HG03439 (cell line): ENCODE measurements at regions not wholly inside any gene's neighbourhood (a gene's known extent, or its start where the extent isn't known, plus 50 kb on each side); places are given as distances from the start of the nearest gene placed in this dataset.
"Not testable (repeated sequence)": the region's sequence is repeated elsewhere in the genome, so short reads cannot be mapped to it uniquely, and the experiment has no call there.

Source experiments
- ATAC-seq: cut with Tn5 transposase; IDR thresholded peaks from one replicate; pipeline ENCODE4 v1.9.1; 2021; ENCODE audit warnings: mild to moderate bottlenecking, moderate library complexity; ENCODE audit not compliant: unreplicated experiment

DNA sequence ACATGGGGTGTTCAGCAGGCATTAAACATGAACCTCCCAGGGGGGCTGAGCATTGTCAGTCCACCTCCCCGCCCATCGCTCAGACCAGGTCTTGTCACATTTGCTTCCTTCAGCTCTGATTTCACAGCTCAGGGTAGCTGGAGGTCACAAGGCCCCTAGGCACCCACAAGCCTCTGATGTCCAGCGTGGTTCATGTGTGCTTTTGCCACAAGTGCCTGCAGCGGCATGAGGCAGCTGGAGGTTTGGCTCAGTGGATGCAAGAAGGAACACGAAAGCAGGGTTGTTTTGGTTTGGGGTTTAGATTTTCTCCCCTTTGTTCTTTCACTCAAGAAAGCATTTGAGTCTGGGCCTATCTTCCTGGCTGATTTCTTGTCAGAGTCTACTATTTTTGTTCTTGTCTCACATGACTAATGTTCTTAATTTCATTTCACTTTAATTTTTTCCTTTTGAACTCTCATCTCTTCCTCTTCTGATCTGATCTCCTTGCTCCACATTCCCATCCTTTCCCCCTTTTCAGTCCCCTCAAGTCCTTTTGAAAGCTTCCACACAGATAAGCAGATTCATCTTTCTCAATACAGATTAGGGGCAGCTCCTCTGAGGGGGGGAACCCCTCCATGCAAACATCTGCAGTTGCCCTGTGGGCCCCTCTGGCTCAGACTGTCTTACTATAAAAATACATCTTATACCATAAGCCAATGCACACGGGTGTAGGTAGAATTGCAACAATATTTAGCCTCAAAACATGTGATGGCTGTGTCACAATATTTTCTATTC lies 68.1 kb upstream of the CEP85L start:
- ATAC-seq, result peak; percentile 64

DNA sequence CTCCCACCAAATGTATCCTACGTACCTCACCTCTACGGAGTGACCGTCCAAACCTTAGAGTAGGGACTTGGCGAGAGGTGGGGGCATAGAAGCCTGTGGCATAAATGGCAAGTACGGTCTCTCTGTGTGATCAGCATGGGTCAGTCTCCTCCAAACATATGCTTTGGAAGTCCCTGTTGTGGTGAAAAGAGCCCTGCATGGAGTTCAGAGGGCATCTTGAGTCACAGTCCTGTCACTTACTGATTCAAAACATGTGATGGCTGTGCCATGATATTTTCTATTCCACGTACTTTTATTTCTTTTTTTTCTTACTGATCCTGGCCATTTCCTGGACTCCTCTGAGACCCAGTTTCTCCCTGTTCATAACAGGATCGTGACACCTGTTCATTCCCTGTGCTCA lies 67.5 kb upstream of the CEP85L start:
- ATAC-seq, result no peak

DNA sequence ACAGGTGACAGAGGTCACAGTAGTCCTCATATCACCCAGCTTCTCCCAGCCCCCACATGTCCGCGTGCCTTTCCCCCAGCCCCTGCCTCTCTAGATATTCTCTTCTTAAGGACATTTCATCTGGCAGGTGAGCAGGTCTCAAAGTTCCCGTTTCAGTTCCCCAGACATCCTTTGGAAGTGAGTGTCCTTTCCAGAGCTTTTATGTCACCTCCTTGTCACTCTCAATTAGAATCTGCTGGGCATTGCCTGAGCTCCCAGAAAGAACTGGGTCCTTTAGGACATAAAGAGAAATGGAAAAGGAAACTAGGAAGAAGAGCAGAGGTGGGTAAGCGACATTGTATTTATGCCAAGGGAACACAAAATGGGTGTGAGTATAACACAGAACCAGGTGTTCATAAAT lies 66.9 kb upstream of the CEP85L start:
- no peak for ATAC-seq

DNA sequence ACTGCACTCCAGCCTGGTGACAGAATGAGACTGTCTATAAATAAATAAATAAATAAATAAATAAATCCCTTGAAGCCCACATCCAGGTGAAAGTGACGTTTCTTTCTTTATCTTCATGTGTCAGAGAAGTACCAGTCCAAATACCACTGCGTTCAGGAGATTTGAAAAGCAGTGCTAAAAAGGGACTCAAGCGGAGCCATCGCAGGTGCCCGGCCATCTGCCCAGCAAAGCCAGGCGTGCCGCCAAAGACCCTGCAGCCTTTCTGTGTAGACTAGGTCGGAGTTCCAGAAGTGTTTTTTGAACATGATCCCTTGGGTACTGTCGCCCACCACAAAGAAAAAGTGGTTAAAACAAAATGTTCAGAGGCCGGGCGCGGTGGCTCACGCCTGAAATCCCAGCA lies 65.7 kb upstream of the CEP85L start:
- no peak for ATAC-seq

DNA sequence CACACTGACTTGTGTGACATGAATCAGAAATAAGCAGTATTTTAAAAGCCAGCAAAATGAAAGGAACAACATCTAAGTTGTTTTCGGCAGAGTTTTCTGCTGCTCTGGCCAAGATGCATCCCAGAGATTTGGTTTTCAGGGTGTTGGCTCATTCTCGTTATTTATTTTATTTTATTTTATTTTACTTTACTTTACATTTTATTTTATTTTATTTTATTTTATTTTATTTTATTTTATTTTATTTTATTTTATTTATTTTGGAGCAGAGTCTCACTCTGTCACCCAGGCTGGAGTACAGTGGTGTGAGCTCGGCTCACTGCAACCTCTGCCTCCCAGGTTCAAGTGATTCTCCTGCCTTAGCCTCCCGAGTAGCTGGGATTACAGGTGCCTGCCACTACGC lies 64.5 kb upstream of the CEP85L start:
- not testable (repeated sequence) for ATAC-seq

DNA sequence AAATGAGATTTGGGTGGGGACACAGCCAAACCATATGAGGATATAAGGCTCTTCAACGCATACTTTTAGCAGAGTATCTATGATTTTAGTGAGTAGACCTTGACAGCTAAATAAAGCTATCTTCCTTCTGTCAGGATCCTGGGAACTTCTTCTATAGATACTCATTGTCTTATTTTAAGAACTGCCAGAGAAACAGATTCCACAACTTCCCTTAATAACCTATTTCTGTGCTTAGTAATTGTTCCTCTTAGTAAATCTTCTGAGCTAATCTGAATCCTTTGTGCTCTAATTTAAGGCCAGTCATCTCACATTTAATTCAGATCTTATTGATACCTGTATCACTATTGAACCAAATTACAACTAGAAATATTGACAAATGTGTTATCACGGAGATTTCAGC lies 64.0 kb upstream of the CEP85L start:
- ATAC-seq, result no peak

DNA sequence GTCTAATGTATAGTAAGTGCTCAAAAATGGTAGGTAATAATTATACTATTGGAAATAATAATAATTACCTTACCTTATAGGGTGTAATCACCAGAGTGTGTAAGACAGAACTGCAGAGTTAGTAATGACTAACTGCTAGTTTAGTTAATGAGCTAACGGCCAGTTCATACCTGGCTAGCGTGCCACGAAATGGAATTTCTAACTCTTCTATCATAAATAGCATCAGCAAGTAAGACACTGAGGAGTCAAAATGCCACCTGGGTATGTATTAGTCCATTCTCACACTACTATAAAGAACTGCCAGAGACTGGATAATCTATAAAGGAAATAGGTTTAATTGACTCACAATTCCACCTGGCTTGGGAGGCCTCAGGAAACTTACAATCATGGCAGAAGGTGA lies 63.4 kb upstream of the CEP85L start:
- no peak for ATAC-seq

DNA sequence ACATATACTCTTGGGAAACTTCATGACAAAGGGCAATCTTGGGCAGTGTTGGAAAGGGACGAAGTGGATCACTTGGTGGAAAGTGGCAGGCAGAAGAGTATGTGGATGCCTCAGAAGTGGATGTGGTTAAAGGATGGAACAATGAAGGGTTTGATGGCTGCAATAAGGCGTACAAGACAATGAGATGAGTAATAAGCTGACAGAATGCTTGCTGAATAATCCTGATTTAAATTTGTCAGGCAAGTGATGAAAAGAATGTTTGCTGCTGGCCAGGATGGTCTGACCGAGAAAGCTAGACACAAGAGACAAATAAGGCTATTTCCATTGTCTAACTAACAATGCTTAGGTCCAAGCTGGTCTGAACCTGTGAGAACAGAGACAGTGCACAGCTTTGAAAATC lies 61.6 kb upstream of the CEP85L start:
- no peak for ATAC-seq

DNA sequence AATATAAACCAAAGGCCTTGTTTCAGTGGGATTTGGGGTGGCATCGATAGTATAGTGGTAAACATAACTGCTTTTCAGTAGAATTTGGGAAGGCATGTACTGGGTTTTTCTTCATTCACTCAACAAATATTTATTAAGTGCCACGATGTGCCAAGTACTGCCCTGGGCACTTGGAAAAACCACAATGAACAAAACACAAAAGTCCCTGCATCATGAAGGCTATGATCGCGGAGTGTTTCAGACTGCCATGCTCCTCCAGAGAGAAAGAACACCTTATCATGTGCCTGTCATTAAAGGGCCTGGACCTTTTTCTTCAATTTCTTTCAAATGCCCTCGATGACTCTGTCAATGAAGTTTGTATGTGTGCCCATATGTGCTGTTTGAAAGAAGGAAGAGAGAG lies 59.2 kb upstream of the CEP85L start:
- ATAC-seq, result no peak

DNA sequence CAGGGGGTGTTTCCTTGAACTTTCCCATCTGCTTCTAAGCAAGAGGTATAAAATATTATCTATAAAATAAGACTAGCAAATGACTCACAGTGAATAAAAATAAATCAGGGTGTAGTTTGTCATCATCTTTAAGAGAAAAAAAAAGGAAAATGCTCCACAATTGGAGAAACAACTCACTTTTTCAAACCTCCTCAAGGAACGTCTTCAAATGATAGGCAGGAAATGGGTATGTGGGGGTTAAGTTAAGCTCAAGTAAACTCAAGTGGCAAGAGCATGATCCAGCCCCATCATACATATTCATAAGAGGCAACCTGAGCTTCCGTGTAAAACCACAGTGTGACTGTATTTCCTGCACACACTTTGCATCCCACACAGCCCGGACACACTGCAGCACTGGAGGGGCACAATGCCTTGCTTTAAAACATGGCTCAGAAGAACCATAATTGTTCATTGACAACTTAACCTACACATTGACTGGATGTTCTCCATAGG lies 58.5 kb upstream of the CEP85L start:
- ATAC-seq, result peak; percentile 92

DNA sequence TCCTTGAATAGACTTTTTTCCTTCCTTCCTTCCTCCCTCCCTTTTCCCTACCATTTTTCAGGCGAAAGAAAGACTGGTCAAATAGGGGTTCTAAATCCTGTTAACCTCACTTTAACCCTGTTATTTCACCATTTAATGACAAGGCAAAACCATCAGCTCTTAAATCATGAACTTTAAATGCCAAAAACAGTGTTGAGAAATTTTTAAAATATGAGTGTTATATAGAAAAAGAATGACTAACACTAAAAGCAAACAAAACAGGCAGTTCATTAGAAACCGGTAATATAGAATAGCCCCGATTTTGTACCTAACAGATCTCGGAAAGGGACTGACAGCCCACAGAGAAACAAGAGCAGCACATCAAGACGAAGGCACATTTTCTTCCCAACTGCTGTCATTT lies 57.4 kb upstream of the CEP85L start:
- no peak for ATAC-seq

DNA sequence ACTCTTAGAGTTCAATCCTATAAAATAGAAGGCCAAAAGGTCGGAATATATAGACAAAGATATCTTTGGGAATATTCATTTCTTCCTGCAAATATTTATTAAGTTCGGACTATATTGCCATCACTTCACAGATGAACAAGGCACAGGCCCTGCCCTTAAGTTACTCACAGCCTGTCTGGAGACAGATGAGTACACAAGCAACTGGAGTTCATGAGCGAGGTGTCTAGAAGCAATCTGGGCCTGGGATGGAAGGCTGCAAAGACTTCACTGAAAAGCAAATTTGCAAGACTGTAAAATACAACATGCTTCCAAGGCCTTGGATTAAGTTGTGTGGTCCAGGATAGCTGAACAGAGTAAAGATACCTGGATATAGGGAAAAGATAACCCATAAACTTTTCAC lies 56.7 kb upstream of the CEP85L start:
- no peak for ATAC-seq

DNA sequence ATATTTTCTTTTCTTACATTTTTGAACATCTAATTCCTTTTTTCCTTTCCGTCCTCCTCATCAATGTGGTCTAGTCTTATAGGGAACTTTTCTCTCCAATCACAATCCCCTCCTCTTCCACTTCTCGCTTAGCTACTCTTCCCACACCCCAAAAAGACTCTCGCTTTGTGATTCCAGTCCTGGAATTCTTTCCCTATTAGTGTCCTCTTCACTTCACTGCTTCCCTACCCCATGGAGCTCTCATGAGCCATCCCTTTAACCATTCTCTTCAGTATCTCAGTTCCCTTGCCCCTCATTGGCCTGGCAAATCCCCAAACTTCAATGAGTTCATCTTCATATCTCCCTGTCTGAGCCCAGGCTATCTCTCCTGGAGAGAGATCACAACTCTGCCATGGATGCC lies 55.3 kb upstream of the CEP85L start:
- ATAC-seq, result no peak

DNA sequence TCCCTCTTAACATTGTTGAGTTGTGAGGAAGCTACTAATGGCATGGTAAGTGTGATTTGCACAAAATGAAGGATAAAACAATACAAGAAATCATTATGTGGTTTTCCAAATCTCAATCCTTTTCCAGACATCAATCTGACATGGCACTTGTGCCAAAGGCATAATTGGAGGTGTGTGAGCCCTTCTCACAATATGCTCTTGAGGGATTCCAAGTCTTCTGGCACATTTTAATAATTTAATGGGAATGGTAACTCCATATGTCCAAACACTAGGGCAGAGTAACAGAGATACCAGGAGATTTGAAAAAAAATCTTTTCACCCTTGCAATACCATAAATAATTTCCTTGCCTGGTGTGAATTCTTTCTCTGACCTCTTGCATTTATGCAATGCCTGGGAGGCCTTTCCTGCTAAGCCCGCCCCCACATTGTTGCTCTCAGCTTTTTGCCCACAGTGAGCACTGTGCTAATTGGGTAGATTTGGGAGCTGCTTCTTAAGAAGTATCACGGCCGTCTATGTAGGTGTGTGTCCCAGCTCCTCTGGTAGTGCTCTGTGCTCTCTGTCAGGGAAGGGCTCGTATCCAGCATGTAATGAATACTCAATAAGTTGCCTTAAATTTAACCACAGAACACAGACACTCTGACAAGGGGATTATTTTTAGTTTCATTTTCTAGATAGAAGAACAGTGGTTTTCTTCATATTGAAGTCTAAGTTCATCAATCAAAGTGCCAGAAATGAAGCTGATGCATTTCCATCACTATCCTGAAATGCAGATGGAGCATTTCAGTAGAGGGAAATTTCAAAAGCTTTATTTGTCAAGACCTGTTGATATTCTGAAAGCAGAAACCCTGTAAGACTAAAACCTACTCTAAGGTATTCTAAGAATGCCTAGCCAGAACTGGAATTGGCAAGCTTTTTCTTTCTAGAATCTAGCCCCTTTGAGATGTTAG lies 54.4 kb upstream of the CEP85L start:
- ATAC-seq, result peak; percentile 39

DNA sequence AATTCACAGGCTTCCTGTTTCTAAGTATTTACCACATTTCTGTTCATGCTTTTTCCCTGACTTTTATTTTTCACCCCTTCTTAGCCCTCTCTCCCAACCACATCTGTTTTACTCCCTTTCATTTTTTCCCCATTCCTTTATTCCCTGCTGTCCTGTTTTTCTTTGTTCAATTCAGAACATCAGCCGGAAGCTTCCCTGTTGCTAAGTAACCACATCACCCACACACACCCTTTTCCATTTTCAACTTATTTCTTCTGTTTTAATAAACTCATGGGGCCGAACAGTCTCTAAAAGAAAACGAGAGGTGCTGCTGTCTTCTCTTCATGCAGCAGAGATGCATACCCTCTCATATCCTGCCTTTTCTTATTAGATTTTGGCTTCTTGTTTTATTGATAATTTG lies 53.5 kb upstream of the CEP85L start:
- no peak for ATAC-seq

DNA sequence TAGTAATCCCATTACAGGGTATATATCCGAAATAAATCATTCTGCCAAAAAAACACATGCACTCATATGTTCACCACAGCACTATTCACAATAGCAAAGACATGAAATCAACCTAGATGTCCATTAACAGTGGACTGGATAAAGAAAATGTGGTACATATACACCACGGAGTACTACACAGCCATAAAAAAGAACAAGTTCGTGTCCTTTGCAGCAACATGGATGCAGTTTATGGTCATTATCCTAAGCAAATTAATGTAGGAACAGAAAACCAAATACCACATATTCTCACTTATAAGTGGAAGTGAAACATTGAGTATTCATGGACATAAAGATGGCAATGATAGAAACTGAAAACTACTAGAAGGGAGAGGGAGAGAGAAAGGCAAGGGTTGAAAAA lies 49.9 kb upstream of the CEP85L start:
- ATAC-seq, result not testable (repeated sequence)
